C4-2B (cell line): ENCODE measurements at regions not wholly inside any gene's neighbourhood (a gene's known extent, or its start where the extent isn't known, plus 50 kb on each side); places are given as distances from the start of the nearest gene placed in this dataset.

Experiments
- CTCF ChIP-seq: fragments of 450-650 bp; conservative IDR thresholded peaks from 2 replicates; pipeline ENCODE4 v1.5.1; 2017; ENCODE audit warnings: mild to moderate bottlenecking
- ZFX ChIP-seq: fragments of 450-650 bp; IDR thresholded peaks from 2 replicates; pipeline ENCODE4 v1.6.1; 2017

- TF ChIP-seq CTCF (no peak), ZFX (no peak)
Measured at GRCh38 chr2:8563814-8564474, 117.9 kb upstream of the ID2 start.
